A549 (cell line): ENCODE measurements at regions not wholly inside any gene's neighbourhood (a gene's known extent, or its start where the extent isn't known, plus 50 kb on each side); places are given as distances from the start of the nearest gene placed in this dataset.

Experiments
- CTCF ChIP-seq: fragments of >200 bp; sonication (Bioruptor Twin); formaldehyde crosslinking; IDR thresholded peaks from 3 replicates; pipeline ENCODE4 v1.5.1; 2016
- EP300 ChIP-seq, 2 experiments: fragments of >200 bp; sonication (Bioruptor Twin); formaldehyde crosslinking; IDR thresholded peaks; 2 replicates in 1 of 2; 3 replicates in 1 of 2; pipeline ENCODE4 v1.6.1; 2016 to 2017
- HMGXB4 ChIP-seq: fragments of 250-450 bp; sonication (Bioruptor Pico); IDR thresholded peaks from 2 replicates; pipeline ENCODE4 v1.5.0; 2021; ENCODE audit warnings: mild to moderate bottlenecking, moderate library complexity, borderline replicate concordance
- MYC ChIP-seq: IDR thresholded peaks from 2 replicates; pipeline ENCODE4 v1.6.1; 2012; ENCODE audit warnings: mild to moderate bottlenecking, inconsistent platforms, low read length, improper control_type of control experiment, borderline replicate concordance
- PBX3 ChIP-seq: IDR thresholded peaks from 2 replicates; pipeline ENCODE4 v1.6.1; 2012
- POLR2A ChIP-seq: IDR thresholded peaks from 2 replicates; pipeline ENCODE4 v1.6.1; 2012; ENCODE audit warnings: mild to moderate bottlenecking, low read length
- RAD21 ChIP-seq, 2 experiments: fragments of >200 bp in 1 of 2; sonication (Bioruptor Twin) in 1 of 2; formaldehyde crosslinking in 1 of 2; IDR thresholded peaks in 1 of 2; conservative IDR thresholded peaks in 1 of 2; 2 replicates in 1 of 2; 3 replicates in 1 of 2; pipeline ENCODE4 v1.6.1; 2012 to 2018; ENCODE audit warnings: inconsistent platforms in 1 of 2
- RNF2 ChIP-seq: fragments of 200-600 bp; sonication (generic); IDR thresholded peaks from 2 replicates; pipeline ENCODE4 v1.6.1; 2016; ENCODE audit warnings: low read depth, mild to moderate bottlenecking, antibody characterized with exemption, moderate library complexity, borderline replicate concordance
- TP53 ChIP-seq: fragments of 250-450 bp; sonication (Bioruptor Pico); IDR thresholded peaks from 2 replicates; pipeline ENCODE4 v1.5.0; 2021; ENCODE audit warnings: mild to moderate bottlenecking, moderate library complexity
- ZC3H11A ChIP-seq: fragments of 450-650 bp; IDR thresholded peaks from 2 replicates; pipeline ENCODE4 v1.6.1; 2014; ENCODE audit warnings: antibody characterized with exemption, mild to moderate bottlenecking
- ZNF302 ChIP-seq: fragments of 250-450 bp; sonication (Bioruptor Pico); IDR thresholded peaks from 2 replicates; pipeline ENCODE4 v1.9.0; 2021; ENCODE audit warnings: inconsistent platforms, mild to moderate bottlenecking, moderate library complexity

- TF ChIP-seq POLR2A (no peak), HMGXB4 (CRISPR knock-in tag) (no peak), CTCF (no peak), RNF2 (no peak), MYC (no peak), TP53 (CRISPR knock-in tag) (no peak), PBX3 (no peak), ZNF302 (CRISPR knock-in tag) (no peak), EP300 (IDR thresholded peaks at IDR 0.05) (no peak), ZC3H11A (no peak), RAD21 (conservative IDR thresholded peaks at IDR 0.05 in 1 of 2, IDR thresholded peaks at IDR 0.05 in 1 of 2) (no peak)
Observed at GRCh38 chr2:107663632-107664031, 163.1 kb upstream of the RGPD4 start.
